Astrocyte (in vitro differentiated cells and primary cell): ENCODE measurements at regions not wholly inside any gene's neighbourhood (a gene's known extent, or its start where the extent isn't known, plus 50 kb on each side); places are given as distances from the start of the nearest gene placed in this dataset.

Experiments used
- EZH2 ChIP-seq: IDR thresholded peaks from 2 replicates; pipeline ENCODE4 v1.6.1; 2012; ENCODE audit warnings: mild to moderate bottlenecking, low read length, inconsistent platforms; ENCODE audit not compliant: insufficient read depth
- TF ChIP-seq, protein P1 (sequence below): IDR thresholded peaks from 2 replicates; pipeline ENCODE4 v1.5.1; 2011; ENCODE audit warnings: low read depth, mild to moderate bottlenecking, inconsistent platforms, low read length, moderate library complexity; ENCODE audit not compliant: insufficient read depth

DNA sequence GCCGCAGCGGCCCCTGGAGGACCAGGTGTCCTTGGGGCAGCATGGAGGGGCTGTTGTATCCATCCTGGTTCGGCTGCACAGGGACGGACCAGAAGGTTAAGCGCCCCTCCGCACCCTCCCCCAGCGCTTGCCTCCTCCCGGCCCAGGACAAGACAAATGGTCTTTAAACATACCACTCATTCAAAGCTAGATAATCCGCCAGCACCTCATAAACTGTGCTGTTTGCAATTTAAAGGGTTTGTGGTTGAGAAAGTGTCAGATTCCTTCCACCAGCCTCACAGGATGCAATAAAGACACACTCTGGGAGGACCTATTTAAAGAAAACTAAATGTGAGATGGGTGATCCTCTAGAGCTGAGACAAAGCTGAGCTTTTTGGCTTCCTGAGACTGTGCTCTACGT is 426.2 kb upstream of the EEF2KMT start:
- no peak for TF ChIP-seq EZH2
- TF ChIP-seq, protein P1, sequence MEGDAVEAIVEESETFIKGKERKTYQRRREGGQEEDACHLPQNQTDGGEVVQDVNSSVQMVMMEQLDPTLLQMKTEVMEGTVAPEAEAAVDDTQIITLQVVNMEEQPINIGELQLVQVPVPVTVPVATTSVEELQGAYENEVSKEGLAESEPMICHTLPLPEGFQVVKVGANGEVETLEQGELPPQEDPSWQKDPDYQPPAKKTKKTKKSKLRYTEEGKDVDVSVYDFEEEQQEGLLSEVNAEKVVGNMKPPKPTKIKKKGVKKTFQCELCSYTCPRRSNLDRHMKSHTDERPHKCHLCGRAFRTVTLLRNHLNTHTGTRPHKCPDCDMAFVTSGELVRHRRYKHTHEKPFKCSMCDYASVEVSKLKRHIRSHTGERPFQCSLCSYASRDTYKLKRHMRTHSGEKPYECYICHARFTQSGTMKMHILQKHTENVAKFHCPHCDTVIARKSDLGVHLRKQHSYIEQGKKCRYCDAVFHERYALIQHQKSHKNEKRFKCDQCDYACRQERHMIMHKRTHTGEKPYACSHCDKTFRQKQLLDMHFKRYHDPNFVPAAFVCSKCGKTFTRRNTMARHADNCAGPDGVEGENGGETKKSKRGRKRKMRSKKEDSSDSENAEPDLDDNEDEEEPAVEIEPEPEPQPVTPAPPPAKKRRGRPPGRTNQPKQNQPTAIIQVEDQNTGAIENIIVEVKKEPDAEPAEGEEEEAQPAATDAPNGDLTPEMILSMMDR: no peak
